A673 (cell line): ENCODE measurements at regions not wholly inside any gene's neighbourhood (a gene's known extent, or its start where the extent isn't known, plus 50 kb on each side); places are given as distances from the start of the nearest gene placed in this dataset.

Source experiments
- BruUV-seq: library from RNA; stranded (reverse); fragments of 400-500 nt; replicated peaks from 2 replicates; lab custom pipeline; 2021; lab: Mats Ljungman, UMichigan
- CTCF ChIA-PET: fragments of 300-600 bp; sonication (Branson Sonifier 250); formaldehyde crosslinking; loops from one replicate; lab custom pipeline; 2022; ENCODE audit warnings: antibody characterized with exemption; lab: Charles Lee
- POLR2A ChIA-PET: fragments of 300-600 bp; sonication (Branson Sonifier 250); formaldehyde crosslinking; loops from one replicate; lab custom pipeline; 2022; ENCODE audit warnings: antibody characterized with exemption; ENCODE audit not compliant: low non-redundant PET; lab: Charles Lee
- DNase-seq: peaks from one replicate; pipeline ENCODE4 v3.0.0-alpha.2; 2015; ENCODE audit warnings: low spot score
- H3K27ac ChIP-seq: fragments of 200-600 bp; sonication (generic); 2 replicates; pipeline ENCODE4 v1.5.1; 2016; ENCODE audit warnings: mixed run types, low read depth, mild to moderate bottlenecking, mixed read lengths, antibody characterized with exemption, low read length; ENCODE audit not compliant: poor library complexity, severe bottlenecking
- H3K27me3 ChIP-seq: fragments of 200-600 bp; sonication (generic); replicated peaks from 2 replicates; pipeline ENCODE4 v1.6.1; 2017; ENCODE audit warnings: mixed run types, low read depth, mild to moderate bottlenecking, mixed read lengths, antibody characterized with exemption, low read length; ENCODE audit not compliant: insufficient read depth, poor library complexity
- H3K36me3 ChIP-seq: fragments of 200-600 bp; sonication (generic); 2 replicates; pipeline ENCODE4 v1.6.1; 2016; ENCODE audit warnings: mixed run types, mild to moderate bottlenecking, mixed read lengths, antibody characterized with exemption, low read length; ENCODE audit not compliant: insufficient read depth, poor library complexity, severe bottlenecking
- H3K4me1 ChIP-seq: fragments of 200-600 bp; sonication (generic); 2 replicates; pipeline ENCODE4 v1.6.1; 2017; ENCODE audit warnings: mixed run types, mild to moderate bottlenecking, mixed read lengths, antibody characterized with exemption, low read length; ENCODE audit not compliant: insufficient read depth, poor library complexity, severe bottlenecking
- H3K4me3 ChIP-seq: fragments of 200-600 bp; sonication (generic); 2 replicates; pipeline ENCODE4 v1.5.1; 2016; ENCODE audit warnings: low read depth, mixed run types, mild to moderate bottlenecking, mixed read lengths, low read length; ENCODE audit not compliant: poor library complexity, severe bottlenecking
- H3K9me3 ChIP-seq: fragments of 200-600 bp; sonication (generic); 2 replicates; pipeline ENCODE4 v1.6.1; 2016; ENCODE audit warnings: mixed run types, low read depth, mild to moderate bottlenecking, mixed read lengths, antibody characterized with exemption, low read length; ENCODE audit not compliant: poor library complexity, severe bottlenecking
- EZH2 ChIP-seq: fragments of 200-600 bp; sonication (generic); IDR thresholded peaks from 2 replicates; pipeline ENCODE4 v1.6.1; 2017; ENCODE audit warnings: borderline replicate concordance, low read depth, mild to moderate bottlenecking, mixed read lengths, antibody characterized with exemption, low read length; ENCODE audit not compliant: poor library complexity, severe bottlenecking
- intact Hi-C: fragments of 100-400 bp; cut with micrococcal nuclease; formaldehyde crosslinking; loops from one replicate; pipeline ENCODE4 v1.10.0; 2022; ENCODE audit not compliant: unreplicated experiment
- TF ChIP-seq, protein P1 (sequence below): fragments of 300-800, 200-600 bp; sonication (generic); conservative IDR thresholded peaks from 2 replicates; pipeline ENCODE4 v1.5.1; 2017; ENCODE audit warnings: low read depth, mild to moderate bottlenecking, antibody characterized with exemption, low read length, moderate library complexity, mixed read lengths

GRCh38 chr1:182735343-182735742 is 51.0 kb upstream of the RGS8 start:
- Histone ChIP-seq H3K9me3 (no peaks in the 10 kb centered on the region), H3K27ac (no peak overlapping the region), H3K4me3 (no peak overlapping the region), H3K36me3 (no peaks in the 10 kb centered on the region), H3K27me3 (no peaks in the 10 kb centered on the region), H3K4me1 (no peaks in the 10 kb centered on the region)
- ChIA-PET CTCF (no interaction called here), POLR2A (no interaction called here)
- TF ChIP-seq, protein P1, sequence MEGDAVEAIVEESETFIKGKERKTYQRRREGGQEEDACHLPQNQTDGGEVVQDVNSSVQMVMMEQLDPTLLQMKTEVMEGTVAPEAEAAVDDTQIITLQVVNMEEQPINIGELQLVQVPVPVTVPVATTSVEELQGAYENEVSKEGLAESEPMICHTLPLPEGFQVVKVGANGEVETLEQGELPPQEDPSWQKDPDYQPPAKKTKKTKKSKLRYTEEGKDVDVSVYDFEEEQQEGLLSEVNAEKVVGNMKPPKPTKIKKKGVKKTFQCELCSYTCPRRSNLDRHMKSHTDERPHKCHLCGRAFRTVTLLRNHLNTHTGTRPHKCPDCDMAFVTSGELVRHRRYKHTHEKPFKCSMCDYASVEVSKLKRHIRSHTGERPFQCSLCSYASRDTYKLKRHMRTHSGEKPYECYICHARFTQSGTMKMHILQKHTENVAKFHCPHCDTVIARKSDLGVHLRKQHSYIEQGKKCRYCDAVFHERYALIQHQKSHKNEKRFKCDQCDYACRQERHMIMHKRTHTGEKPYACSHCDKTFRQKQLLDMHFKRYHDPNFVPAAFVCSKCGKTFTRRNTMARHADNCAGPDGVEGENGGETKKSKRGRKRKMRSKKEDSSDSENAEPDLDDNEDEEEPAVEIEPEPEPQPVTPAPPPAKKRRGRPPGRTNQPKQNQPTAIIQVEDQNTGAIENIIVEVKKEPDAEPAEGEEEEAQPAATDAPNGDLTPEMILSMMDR, result no peak
- no peak for TF ChIP-seq EZH2
- BruUV-seq, result no TSS peak
- no peak for DNase-seq
- intact Hi-C loops, result no loop called here

GRCh38 chr1:182739545-182739944 is 50.0 kb upstream of the NPL start:
- Histone ChIP-seq H3K27ac (no peak overlapping the region), H3K36me3 (no peaks in the 10 kb centered on the region), H3K4me1 (no peaks in the 10 kb centered on the region), H3K4me3 (no peak overlapping the region), H3K27me3 (no peaks in the 10 kb centered on the region), H3K9me3 (no peaks in the 10 kb centered on the region)
- CTCF ChIA-PET, result no interaction called here
- no peak for DNase-seq
- POLR2A ChIA-PET, result interaction anchor here (0.6 kb wide), 1 partner anchor 30 kb away, joined by 8 read pairs; no protein-coding TSS in a partner anchor
- no TSS peak for BruUV-seq
- intact Hi-C loops, result no loop called here
- TF ChIP-seq EZH2, result no peak
- TF ChIP-seq, protein P1, result no peak
